Heart right ventricle (tissue), 16 donors: ENCODE measurements at regions not wholly inside any gene's neighbourhood (a gene's known extent, or its start where the extent isn't known, plus 50 kb on each side); places are given as distances from the start of the nearest gene placed in this dataset.

Source experiments
- ATAC-seq, 8 donors: fragments of 200-7000 bp; cut with Tn5 transposase; one replicate each; pipeline ENCODE4 v1.9.1; 2020; ENCODE audit warnings: mild to moderate bottlenecking in 8 of 8, moderate library complexity in 8 of 8, moderate number of reproducible peaks in 1 of 8
- DNase-seq, 2 donors: peaks; one replicate each; pipeline ENCODE4 v3.0.0-alpha.2; 2020
- H3K27ac ChIP-seq, 10 donors: fragments of 200-600 bp; sonication (generic) in 2 of 10; one replicate each; pipeline versions ENCODE4 v1.5.0 to v1.8.0; 2020 to 2022; ENCODE audit warnings: mild to moderate bottlenecking in 3 of 10
- H3K27me3 ChIP-seq, 7 donors: fragments of 200-600 bp; one replicate each; pipeline ENCODE4 v1.8.0; 2021 to 2022; ENCODE audit warnings: mild to moderate bottlenecking in 2 of 7
- H3K36me3 ChIP-seq, 9 donors: fragments of 200-600 bp; sonication (generic) in 1 of 9; one replicate each; pipeline versions ENCODE4 v1.5.0 to v1.8.0; 2020 to 2022; ENCODE audit warnings: mild to moderate bottlenecking in 2 of 9
- H3K4me1 ChIP-seq, 9 donors: fragments of 200-600 bp; sonication (generic) in 1 of 9; one replicate each; pipeline versions ENCODE4 v1.5.0 to v1.8.0; 2020 to 2022; ENCODE audit warnings: mild to moderate bottlenecking in 4 of 9
- H3K4me3 ChIP-seq, 10 donors: fragments of 200-600 bp; sonication (generic) in 2 of 10; one replicate each; pipeline versions ENCODE4 v1.5.0 to v1.8.0; 2020 to 2022; ENCODE audit warnings: mild to moderate bottlenecking in 7 of 10, moderate library complexity in 2 of 10
- H3K9me3 ChIP-seq, 11 donors: fragments of 200-600 bp in 10 of 11; sonication (generic) in 2 of 11; one replicate each; pipeline versions ENCODE4 v1.5.0 to v1.8.0; 2013 to 2022; ENCODE audit warnings: mild to moderate bottlenecking in 2 of 11, control low read depth in 1 of 11, moderate library complexity in 1 of 11
- WGBS, 2 donors: extraction: QIAGEN DNeasy Blood & Tissue Kit; methylation state at CpG; one replicate each; pipeline ENCODE4 v1.1.7; 2013; ENCODE audit warnings: inconsistent platforms in 1 of 2; 5-methylcytosine and 5-hydroxymethylcytosine counted together
- intact Hi-C, 10 donors: fragments of 100-400 bp; cut with DNase I; formaldehyde crosslinking; loops; one replicate each; pipeline versions ENCODE4 v1.11.1 to v1.14.2; 2022
- TF ChIP-seq, protein P1 (sequence below), 9 donors: fragments of 200-600 bp; sonication (generic) in 2 of 9; IDR thresholded peaks; one replicate each; pipeline versions ENCODE4 v1.5.0 to v1.8.0; 2021 to 2022; ENCODE audit warnings: antibody characterized with exemption in 9 of 9, mild to moderate bottlenecking in 5 of 9, moderate library complexity in 1 of 9
- donor health status: Arrhythmogenic right ventricular cardiomyopathy.
- donor health status: ischemic (EF 13 %, LVEDD 7.1; RV severe dilation, severe dysfunction).
- donor health status: healthy with polysubstance abuse.
- donor health status: DM: no; HTN: yes; CAD: no.
- donor health status: DM: no; HTN: no; CAD: no.
- donor health status: ischemic (EF 25% LVEDD 6.9; RV normal size, moderate dysfunction).
- donor health status: ischemic (EF 25% LVEDD 5.7; RV mildly dilated, moderate dysfunction).
- donor health status: healthy.
- donor health status: DM: yes; HTN: yes; CAD: no.
- donor health status: Ischemic cardiomyopathy.
- donor health status: ischemic (EF 35%, LVEDD 5.7; RV mildly dilated, moderate dysfunction).
- donor health status: nonischemic (EF 11% LVEDD 7.7; RV severe dilation, severe dysfunction).
- donor health status: DM: yes; HTN: yes; CAD: no.
- donor health status: PGD.
- donor health status: ischemic (EF 29% LVEDD 5.4; RV normal size, mild dysfunction).
- donor health status: nonischemic (EF 23%, LVEDD 6.1; RV moderate dilation, normal function).

DNA sequence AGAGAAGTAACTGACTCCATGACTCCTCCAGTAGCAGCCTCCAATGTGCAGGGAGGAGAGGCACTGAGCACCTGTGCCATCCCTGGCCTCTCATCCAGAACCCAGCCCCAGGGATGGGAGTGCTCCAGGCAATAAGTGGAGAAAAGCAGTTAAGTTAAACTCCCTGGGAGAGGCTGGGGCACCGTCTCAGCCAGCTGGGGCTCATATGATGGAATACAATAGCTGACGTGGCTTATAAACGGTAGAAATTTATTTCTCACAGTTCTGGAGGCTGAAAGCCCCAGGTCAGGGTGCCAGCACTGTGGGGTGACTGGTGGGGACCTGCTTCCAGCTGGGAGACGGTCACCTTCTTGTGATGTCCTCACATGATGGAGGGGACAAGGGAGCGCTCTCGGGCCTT lies 94.7 kb downstream of the RAMP3 start:
- intact Hi-C loops = no loop called here
- TF ChIP-seq, protein P1, sequence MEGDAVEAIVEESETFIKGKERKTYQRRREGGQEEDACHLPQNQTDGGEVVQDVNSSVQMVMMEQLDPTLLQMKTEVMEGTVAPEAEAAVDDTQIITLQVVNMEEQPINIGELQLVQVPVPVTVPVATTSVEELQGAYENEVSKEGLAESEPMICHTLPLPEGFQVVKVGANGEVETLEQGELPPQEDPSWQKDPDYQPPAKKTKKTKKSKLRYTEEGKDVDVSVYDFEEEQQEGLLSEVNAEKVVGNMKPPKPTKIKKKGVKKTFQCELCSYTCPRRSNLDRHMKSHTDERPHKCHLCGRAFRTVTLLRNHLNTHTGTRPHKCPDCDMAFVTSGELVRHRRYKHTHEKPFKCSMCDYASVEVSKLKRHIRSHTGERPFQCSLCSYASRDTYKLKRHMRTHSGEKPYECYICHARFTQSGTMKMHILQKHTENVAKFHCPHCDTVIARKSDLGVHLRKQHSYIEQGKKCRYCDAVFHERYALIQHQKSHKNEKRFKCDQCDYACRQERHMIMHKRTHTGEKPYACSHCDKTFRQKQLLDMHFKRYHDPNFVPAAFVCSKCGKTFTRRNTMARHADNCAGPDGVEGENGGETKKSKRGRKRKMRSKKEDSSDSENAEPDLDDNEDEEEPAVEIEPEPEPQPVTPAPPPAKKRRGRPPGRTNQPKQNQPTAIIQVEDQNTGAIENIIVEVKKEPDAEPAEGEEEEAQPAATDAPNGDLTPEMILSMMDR (IDR thresholded peaks at IDR 0.05) = no peak
- Histone ChIP-seq H3K36me3 (no peaks in the 10 kb centered on the region), H3K4me3 (no peak overlapping the region), H3K27me3 (peaks cover 0 to 10% (median 0%) of the 10 kb centered on the region in 7 donors), H3K9me3 (peaks cover 0 to 12% (median 0%) of the 10 kb centered on the region in 11 donors), H3K27ac (no peak overlapping the region), H3K4me1 (peaks cover 0 to 7% (median 0%) of the 10 kb centered on the region in 9 donors)
- WGBS, 2 donors = 77 to 88% methylated on average over 6 of the region's 6 CpGs
- ATAC-seq (no peak), DNase-seq (no peak)

DNA sequence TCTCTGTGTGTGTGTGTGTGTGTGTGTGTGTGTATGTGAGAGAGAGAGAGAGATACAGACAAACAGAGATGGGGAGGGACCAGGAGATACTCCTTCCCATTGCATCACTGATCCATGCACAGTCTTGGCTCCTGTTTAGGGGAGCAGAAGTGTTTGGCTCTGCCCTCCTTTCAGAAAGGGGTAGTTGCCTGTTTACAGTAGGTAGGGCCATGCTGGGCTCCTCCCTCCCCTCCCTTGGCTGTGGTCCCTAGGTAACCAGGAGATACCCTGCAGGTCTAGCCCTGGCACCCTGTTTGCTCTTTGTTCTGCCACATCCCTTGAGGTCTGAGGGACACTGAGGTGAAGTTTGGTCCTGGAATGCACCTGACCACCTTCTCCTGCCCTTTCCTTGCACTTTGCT lies 95.3 kb downstream of the RAMP3 start:
- ATAC-seq = peak in 3 of 8 donors; percentile 27 to 55 (median 41)

DNA sequence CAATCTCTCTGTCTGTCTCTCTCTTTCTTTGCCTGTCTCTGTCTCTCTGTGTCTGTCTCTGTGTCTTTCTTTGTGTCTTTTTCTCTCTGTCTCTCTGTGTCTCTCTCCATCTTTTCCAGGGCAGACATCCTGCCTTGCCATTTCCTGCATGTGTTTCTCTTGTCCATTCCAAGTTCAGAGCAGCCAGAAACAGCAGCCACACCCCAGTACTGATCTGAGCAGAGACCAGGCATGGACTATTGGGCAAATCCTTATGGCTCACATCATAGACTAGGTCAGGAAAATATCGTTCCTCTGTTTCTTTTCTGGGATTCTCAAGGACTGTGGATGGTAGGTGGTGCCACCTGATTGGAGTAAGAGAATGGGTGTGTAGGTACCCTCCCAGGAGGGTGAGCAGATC lies 95.8 kb downstream of the RAMP3 start:
- Histone ChIP-seq H3K27ac (peak overlapping the region in 1 of 10 donors; percentile 20), H3K36me3 (no peaks in the 10 kb centered on the region), H3K4me3 (no peak overlapping the region), H3K9me3 (peaks cover 0 to under 1% (median 0%) of the 10 kb centered on the region in 11 donors), H3K4me1 (peaks cover 0 to 7% (median 0%) of the 10 kb centered on the region in 9 donors), H3K27me3 (peaks cover 0 to 8% (median 0%) of the 10 kb centered on the region in 7 donors)
- intact Hi-C loops = no loop called here
- no peak for DNase-seq
- peak in 6 of 8 donors; percentile 29 to 65 (median 51) for ATAC-seq
- TF ChIP-seq, protein P1 (IDR thresholded peaks at IDR 0.05) = no peak
- 46 to 48% methylated on average over 1 of the region's 1 CpG for WGBS, 2 donors

More for the DNA sequence above, 95.3 kb downstream of the RAMP3 start:
- peaks cover 0 to 7% (median 0%) of the 10 kb centered on the region in 9 donors for H3K4me1 ChIP-seq
- H3K4me3 ChIP-seq = no peak overlapping the region
- TF ChIP-seq, protein P1 (IDR thresholded peaks at IDR 0.05) = no peak
- H3K9me3 ChIP-seq = peaks cover 0 to 6% (median 0%) of the 10 kb centered on the region in 11 donors
- no peak for DNase-seq
- no peaks in the 10 kb centered on the region for H3K36me3 ChIP-seq
- H3K27ac ChIP-seq = no peak overlapping the region
- H3K27me3 ChIP-seq = peaks cover 0 to 8% (median 0%) of the 10 kb centered on the region in 7 donors
- intact Hi-C loops = no loop called here

DNA sequence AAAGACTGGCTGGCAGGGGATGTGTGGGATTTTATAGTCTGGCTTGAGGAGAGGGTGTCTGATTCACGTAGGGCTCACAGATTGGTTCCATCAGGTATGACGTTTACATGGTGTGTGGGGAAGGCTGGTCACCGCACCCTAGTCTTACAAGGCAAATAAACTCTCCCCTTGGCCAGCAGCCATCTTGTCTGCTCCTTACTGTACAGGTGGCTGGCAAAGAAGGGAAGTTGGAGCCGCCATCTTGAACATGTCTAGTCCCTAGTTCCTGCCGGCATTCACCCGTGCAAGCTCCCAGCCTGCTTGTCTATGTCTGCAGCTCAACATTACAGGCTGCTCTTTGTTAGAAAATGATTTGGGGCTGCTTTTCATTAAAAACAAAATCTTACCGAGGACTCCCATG lies 97.6 kb downstream of the RAMP3 start:
- peaks cover 0 to 24% (median 0%) of the 10 kb centered on the region in 7 donors for H3K27me3 ChIP-seq
- TF ChIP-seq, protein P1 (IDR thresholded peaks at IDR 0.05) = no peak
- H3K4me3 ChIP-seq = no peak overlapping the region
- H3K36me3 ChIP-seq = no peaks in the 10 kb centered on the region
- DNase-seq (no peak), ATAC-seq (no peak)
- intact Hi-C loops = loop anchor here in 2 of 10 donors (5.0 kb wide), 2 partner anchors 38 to 98 kb away; partner anchors contain the start of gene RAMP3 (in 1 of the 2)
- no peak overlapping the region for H3K27ac ChIP-seq
- no peaks in the 10 kb centered on the region for H3K9me3 ChIP-seq
- WGBS, 2 donors = 92% methylated on average over 7 of the region's 7 CpGs
- peaks cover 0 to 18% (median 5%) of the 10 kb centered on the region in 9 donors for H3K4me1 ChIP-seq
